ENCODE measurements at regions not wholly inside any gene's neighbourhood (a gene's known extent, or its start where the extent isn't known, plus 50 kb on each side); places are given as distances from the start of the nearest gene placed in this dataset.
"Not testable (repeated sequence)": the region's sequence is repeated elsewhere in the genome, so short reads cannot be mapped to it uniquely, and the experiment has no call there.

- peak; percentile 78 for DNase-seq (ENCODE audit: low read depth)
Measured at GRCh38 chr4:25981749-25982148, 67.7 kb downstream of the SMIM20 start.

GRCh38 chr4:25982962-25983361 is 68.9 kb downstream of the SMIM20 start:
- no peak for DNase-seq (ENCODE audit: low read depth)

- no peak for DNase-seq (ENCODE audit: low read depth)
Measured at GRCh38 chr4:25984266-25984665, 70.2 kb downstream of the SMIM20 start.

- peak; percentile 48 for DNase-seq (ENCODE audit: low read depth)
Measured at GRCh38 chr4:25984796-25985195, 70.8 kb downstream of the SMIM20 start.

GRCh38 chr4:25986807-25987206 is 72.8 kb downstream of the SMIM20 start:
- DNase-seq (ENCODE audit: low read depth), result no peak

- DNase-seq (ENCODE audit: low read depth), result no peak
Measured at GRCh38 chr4:25991340-25991739, 77.3 kb downstream of the SMIM20 start.

- DNase-seq (ENCODE audit: low read depth), result peak; percentile 67
Measured at GRCh38 chr4:25993395-25994185, 79.6 kb downstream of the SMIM20 start.

GRCh38 chr4:25994577-25994976 is 80.6 kb downstream of the SMIM20 start:
- peak; percentile 67 for DNase-seq (ENCODE audit: low read depth)

GRCh38 chr4:26000274-26000950 is 86.4 kb downstream of the SMIM20 start:
- no peak for DNase-seq (ENCODE audit: low read depth)

GRCh38 chr4:26001413-26001812 is 87.4 kb downstream of the SMIM20 start:
- no peak for DNase-seq (ENCODE audit: low read depth)

GRCh38 chr4:26001816-26002215 is 87.8 kb downstream of the SMIM20 start:
- no peak for DNase-seq (ENCODE audit: low read depth)

GRCh38 chr4:26003056-26003455 is 89.0 kb downstream of the SMIM20 start:
- no peak for DNase-seq (ENCODE audit: low read depth)

GRCh38 chr4:26004290-26004689 is 90.3 kb downstream of the SMIM20 start:
- DNase-seq (ENCODE audit: low read depth), result no peak

GRCh38 chr4:26005764-26006163 is 91.7 kb downstream of the SMIM20 start:
- no peak for DNase-seq (ENCODE audit: low read depth)

GRCh38 chr4:26008737-26009136 is 94.7 kb downstream of the SMIM20 start:
- no peak for DNase-seq (ENCODE audit: low read depth)

- DNase-seq (ENCODE audit: low read depth), result no peak
Measured at GRCh38 chr4:26009502-26009901, 95.5 kb downstream of the SMIM20 start.

- no peak for DNase-seq (ENCODE audit: low read depth)
Measured at GRCh38 chr4:26010304-26010703, 96.3 kb downstream of the SMIM20 start.

- no peak for DNase-seq (ENCODE audit: low read depth)
Measured at GRCh38 chr4:26013629-26014028, 99.6 kb downstream of the SMIM20 start.

GRCh38 chr4:26015133-26015651 is 101.2 kb downstream of the SMIM20 start:
- DNase-seq (ENCODE audit: low read depth), result peak; percentile 98

- DNase-seq (ENCODE audit: low read depth), result no peak
Measured at GRCh38 chr4:26015906-26016305, 101.9 kb downstream of the SMIM20 start.

GRCh38 chr4:26017531-26017930 is 103.5 kb downstream of the SMIM20 start:
- no peak for DNase-seq (ENCODE audit: low read depth)

- DNase-seq (ENCODE audit: low read depth), result not testable (repeated sequence)
Measured at GRCh38 chr4:26017961-26018700, 104.1 kb downstream of the SMIM20 start.
